ENCODE measurements at regions not wholly inside any gene's neighbourhood (a gene's known extent, or its start where the extent isn't known, plus 50 kb on each side); places are given as distances from the start of the nearest gene placed in this dataset.
"Not testable (repeated sequence)": the region's sequence is repeated elsewhere in the genome, so short reads cannot be mapped to it uniquely, and the experiment has no call there.

DNA sequence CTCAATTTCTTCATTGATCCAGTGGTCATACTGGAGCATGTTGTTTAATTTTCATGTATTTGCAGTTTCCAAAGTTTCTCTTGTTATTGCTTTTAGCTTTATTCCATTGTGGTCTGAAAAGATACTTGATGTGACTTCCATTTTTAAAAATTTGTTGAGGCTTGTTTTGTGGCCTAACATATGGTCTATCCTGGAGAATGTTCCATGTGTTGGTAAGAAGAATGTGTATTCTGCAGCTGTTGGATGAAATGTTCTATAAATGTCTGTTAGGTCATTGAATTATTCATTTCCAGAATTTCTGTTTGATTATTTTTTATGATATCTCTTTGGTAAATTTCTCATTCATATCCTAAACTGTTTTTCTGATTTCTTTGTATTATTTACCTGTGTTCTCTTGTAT is 139.8 kb upstream of the THUMPD2 start:
- Histone ChIP-seq H3K79me2 (replicated peaks; ENCODE audit: insufficient read depth) (no peaks in the 10 kb centered on the region), H3K27ac (ENCODE audit: low read depth) (no peak overlapping the region), H2AFZ (no peak overlapping the region), H3K4me3 (no peak overlapping the region), H3K4me1 (ENCODE audit: insufficient read depth) (peaks cover 15% of the 10 kb centered on the region), H4K20me1 (replicated peaks; ENCODE audit: insufficient read depth) (no peaks in the 10 kb centered on the region), H3F3A (replicated peaks; ENCODE audit: low read depth) (no peaks in the 10 kb centered on the region), H3K27me3 (ENCODE audit: insufficient read depth) (no peaks in the 10 kb centered on the region), H3K9me2 (ENCODE audit: insufficient read depth) (no peaks in the 10 kb centered on the region), H3K4me2 (no peak overlapping the region), H3K36me3 (ENCODE audit: insufficient read depth) (no peaks in the 10 kb centered on the region)
- ATAC-seq (no peak), DNase-seq (ENCODE audit: low spot score) (no peak)
- Mint-ChIP-seq H3K9me3 (no peaks in the 10 kb centered on the region), H3K4me1 (peaks cover 29% of the 10 kb centered on the region), H3K27me3 (ENCODE audit: insufficient read depth, low read depth, poor library complexity) (peaks cover 5% of the 10 kb centered on the region), H3K36me3 (ENCODE audit: low read depth) (no peaks in the 10 kb centered on the region), H3K27ac (no peak overlapping the region), H3K4me3 (no peak overlapping the region)
- TF ChIP-seq, protein P1, sequence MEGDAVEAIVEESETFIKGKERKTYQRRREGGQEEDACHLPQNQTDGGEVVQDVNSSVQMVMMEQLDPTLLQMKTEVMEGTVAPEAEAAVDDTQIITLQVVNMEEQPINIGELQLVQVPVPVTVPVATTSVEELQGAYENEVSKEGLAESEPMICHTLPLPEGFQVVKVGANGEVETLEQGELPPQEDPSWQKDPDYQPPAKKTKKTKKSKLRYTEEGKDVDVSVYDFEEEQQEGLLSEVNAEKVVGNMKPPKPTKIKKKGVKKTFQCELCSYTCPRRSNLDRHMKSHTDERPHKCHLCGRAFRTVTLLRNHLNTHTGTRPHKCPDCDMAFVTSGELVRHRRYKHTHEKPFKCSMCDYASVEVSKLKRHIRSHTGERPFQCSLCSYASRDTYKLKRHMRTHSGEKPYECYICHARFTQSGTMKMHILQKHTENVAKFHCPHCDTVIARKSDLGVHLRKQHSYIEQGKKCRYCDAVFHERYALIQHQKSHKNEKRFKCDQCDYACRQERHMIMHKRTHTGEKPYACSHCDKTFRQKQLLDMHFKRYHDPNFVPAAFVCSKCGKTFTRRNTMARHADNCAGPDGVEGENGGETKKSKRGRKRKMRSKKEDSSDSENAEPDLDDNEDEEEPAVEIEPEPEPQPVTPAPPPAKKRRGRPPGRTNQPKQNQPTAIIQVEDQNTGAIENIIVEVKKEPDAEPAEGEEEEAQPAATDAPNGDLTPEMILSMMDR (conservative IDR thresholded peaks at IDR 0.05; ENCODE audit: low read depth in 2 of 2): no peak
- TF ChIP-seq, protein P2, sequence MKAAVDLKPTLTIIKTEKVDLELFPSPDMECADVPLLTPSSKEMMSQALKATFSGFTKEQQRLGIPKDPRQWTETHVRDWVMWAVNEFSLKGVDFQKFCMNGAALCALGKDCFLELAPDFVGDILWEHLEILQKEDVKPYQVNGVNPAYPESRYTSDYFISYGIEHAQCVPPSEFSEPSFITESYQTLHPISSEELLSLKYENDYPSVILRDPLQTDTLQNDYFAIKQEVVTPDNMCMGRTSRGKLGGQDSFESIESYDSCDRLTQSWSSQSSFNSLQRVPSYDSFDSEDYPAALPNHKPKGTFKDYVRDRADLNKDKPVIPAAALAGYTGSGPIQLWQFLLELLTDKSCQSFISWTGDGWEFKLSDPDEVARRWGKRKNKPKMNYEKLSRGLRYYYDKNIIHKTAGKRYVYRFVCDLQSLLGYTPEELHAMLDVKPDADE (IDR thresholded peaks at IDR 0.05): no peak
- no peak for TF ChIP-seq EZH2 (IDR thresholded peaks at IDR 0.05; ENCODE audit: low read depth, unreplicated experiment)
- TF ChIP-seq CREB1 (CRISPR knock-in tag; IDR thresholded peaks at IDR 0.05; ENCODE audit: low read depth): no peak
- TF ChIP-seq, protein P3, sequence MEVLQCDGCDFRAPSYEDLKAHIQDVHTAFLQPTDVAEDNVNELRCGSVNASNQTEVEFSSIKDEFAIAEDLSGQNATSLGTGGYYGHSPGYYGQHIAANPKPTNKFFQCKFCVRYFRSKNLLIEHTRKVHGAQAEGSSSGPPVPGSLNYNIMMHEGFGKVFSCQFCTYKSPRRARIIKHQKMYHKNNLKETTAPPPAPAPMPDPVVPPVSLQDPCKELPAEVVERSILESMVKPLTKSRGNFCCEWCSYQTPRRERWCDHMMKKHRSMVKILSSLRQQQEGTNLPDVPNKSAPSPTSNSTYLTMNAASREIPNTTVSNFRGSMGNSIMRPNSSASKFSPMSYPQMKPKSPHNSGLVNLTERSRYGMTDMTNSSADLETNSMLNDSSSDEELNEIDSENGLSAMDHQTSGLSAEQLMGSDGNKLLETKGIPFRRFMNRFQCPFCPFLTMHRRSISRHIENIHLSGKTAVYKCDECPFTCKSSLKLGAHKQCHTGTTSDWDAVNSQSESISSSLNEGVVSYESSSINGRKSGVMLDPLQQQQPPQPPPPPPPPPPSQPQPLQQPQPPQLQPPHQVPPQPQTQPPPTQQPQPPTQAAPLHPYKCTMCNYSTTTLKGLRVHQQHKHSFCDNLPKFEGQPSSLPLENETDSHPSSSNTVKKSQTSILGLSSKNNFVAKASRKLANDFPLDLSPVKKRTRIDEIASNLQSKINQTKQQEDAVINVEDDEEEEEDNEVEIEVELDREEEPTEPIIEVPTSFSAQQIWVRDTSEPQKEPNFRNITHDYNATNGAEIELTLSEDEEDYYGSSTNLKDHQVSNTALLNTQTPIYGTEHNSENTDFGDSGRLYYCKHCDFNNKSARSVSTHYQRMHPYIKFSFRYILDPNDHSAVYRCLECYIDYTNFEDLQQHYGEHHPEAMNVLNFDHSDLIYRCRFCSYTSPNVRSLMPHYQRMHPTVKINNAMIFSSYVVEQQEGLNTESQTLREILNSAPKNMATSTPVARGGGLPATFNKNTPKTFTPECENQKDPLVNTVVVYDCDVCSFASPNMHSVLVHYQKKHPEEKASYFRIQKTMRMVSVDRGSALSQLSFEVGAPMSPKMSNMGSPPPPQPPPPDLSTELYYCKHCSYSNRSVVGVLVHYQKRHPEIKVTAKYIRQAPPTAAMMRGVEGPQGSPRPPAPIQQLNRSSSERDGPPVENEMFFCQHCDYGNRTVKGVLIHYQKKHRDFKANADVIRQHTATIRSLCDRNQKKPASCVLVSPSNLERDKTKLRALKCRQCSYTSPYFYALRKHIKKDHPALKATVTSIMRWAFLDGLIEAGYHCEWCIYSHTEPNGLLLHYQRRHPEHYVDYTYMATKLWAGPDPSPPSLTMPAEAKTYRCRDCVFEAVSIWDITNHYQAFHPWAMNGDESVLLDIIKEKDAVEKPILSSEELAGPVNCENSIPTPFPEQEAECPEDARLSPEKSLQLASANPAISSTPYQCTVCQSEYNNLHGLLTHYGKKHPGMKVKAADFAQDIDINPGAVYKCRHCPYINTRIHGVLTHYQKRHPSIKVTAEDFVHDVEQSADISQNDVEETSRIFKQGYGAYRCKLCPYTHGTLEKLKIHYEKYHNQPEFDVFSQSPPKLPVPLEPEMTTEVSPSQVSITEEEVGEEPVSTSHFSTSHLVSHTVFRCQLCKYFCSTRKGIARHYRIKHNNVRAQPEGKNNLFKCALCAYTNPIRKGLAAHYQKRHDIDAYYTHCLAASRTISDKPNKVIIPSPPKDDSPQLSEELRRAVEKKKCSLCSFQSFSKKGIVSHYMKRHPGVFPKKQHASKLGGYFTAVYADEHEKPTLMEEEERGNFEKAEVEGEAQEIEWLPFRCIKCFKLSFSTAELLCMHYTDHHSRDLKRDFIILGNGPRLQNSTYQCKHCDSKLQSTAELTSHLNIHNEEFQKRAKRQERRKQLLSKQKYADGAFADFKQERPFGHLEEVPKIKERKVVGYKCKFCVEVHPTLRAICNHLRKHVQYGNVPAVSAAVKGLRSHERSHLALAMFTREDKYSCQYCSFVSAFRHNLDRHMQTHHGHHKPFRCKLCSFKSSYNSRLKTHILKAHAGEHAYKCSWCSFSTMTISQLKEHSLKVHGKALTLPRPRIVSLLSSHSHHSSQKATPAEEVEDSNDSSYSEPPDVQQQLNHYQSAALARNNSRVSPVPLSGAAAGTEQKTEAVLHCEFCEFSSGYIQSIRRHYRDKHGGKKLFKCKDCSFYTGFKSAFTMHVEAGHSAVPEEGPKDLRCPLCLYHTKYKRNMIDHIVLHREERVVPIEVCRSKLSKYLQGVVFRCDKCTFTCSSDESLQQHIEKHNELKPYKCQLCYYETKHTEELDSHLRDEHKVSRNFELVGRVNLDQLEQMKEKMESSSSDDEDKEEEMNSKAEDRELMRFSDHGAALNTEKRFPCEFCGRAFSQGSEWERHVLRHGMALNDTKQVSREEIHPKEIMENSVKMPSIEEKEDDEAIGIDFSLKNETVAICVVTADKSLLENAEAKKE (CRISPR knock-in tag; IDR thresholded peaks at IDR 0.05): no peak
- no peak for TF ChIP-seq ZNF331 (CRISPR knock-in tag; IDR thresholded peaks at IDR 0.05; ENCODE audit: low read depth)
- TF ChIP-seq JUNB (IDR thresholded peaks at IDR 0.05; ENCODE audit: unreplicated experiment): no peak
- no peak for TF ChIP-seq STAT1 (IDR thresholded peaks at IDR 0.05; ENCODE audit: unreplicated experiment)
- no peak for TF ChIP-seq ZNF114 (CRISPR knock-in tag; IDR thresholded peaks at IDR 0.05)
- no peak for TF ChIP-seq POLR2AphosphoS5 (IDR thresholded peaks at IDR 0.05; ENCODE audit: low read depth)

DNA sequence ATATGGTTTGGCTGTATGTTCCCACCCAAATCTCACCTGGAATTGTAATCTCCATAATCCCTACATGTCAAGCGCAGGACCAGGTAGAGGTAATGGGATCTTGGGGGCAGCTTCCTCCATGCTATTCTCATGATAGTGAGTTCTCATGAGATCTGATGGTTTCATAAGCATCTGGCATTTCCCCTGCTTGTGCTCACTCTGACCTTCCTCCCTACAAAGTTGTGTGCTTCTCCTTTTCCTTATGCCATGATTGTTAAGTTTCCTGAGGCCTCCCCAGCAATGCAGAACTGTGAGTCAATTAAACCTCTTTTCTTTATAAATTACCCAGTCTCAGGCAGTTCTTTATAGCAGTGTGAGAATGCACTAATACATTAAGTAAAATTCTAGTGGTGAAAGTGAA is 138.3 kb upstream of the THUMPD2 start:
- not testable (repeated sequence) for H3K4me1 ChIP-seq (ENCODE audit: insufficient read depth); H3K9me3 Mint-ChIP-seq; H3K79me2 ChIP-seq (replicated peaks; ENCODE audit: insufficient read depth); H3K4me3 ChIP-seq; H3K4me3 Mint-ChIP-seq; H4K20me1 ChIP-seq (replicated peaks; ENCODE audit: insufficient read depth); H3K27ac Mint-ChIP-seq; H3F3A ChIP-seq (replicated peaks; ENCODE audit: low read depth); H3K27me3 Mint-ChIP-seq (ENCODE audit: insufficient read depth, low read depth, poor library complexity); H3K36me3 ChIP-seq (ENCODE audit: insufficient read depth); H3K27me3 ChIP-seq (ENCODE audit: insufficient read depth); H3K4me2 ChIP-seq; H3K27ac ChIP-seq (ENCODE audit: low read depth); H3K9me2 ChIP-seq (ENCODE audit: insufficient read depth); DNase-seq (ENCODE audit: low spot score); H3K36me3 Mint-ChIP-seq (ENCODE audit: low read depth); ATAC-seq
- 0 out of 2 replicates have a peak overlapping the region, but pooled peaks have one; percentile 53 for H2AFZ ChIP-seq
- peaks cover 20% of the 10 kb centered on the region for H3K4me1 Mint-ChIP-seq

Measured in GM23338 (cell line).